HG02973 (cell line): ENCODE measurements at regions not wholly inside any gene's neighbourhood (a gene's known extent, or its start where the extent isn't known, plus 50 kb on each side); places are given as distances from the start of the nearest gene placed in this dataset.
"Not testable (repeated sequence)": the region's sequence is repeated elsewhere in the genome, so short reads cannot be mapped to it uniquely, and the experiment has no call there.

ENCODE experiments used
- ATAC-seq: cut with Tn5 transposase; IDR thresholded peaks from one replicate; pipeline ENCODE4 v1.9.1; 2021; ENCODE audit warnings: moderate library complexity; ENCODE audit not compliant: unreplicated experiment

DNA sequence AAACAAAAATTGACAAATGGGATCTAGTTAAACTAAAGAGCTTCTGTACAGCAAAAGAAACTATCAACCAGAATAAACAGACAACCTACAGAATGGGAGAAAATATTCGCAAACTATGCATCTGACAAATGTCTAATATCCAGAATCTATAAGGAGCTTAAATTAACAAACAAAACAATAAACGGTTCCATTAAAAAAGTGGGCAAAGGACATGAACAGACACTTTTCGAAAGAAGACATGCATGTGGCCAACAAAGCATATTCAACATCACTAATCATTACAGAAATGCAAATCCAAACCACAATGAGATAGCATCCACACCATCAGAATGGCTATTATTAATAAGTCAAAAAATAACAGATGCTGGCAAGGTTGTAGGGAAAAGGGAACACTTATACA is 50.5 kb upstream of the MED13L start:
- ATAC-seq: not testable (repeated sequence)

GRCh38 chr12:116331876-116332275 is 54.4 kb upstream of the MED13L start:
- ATAC-seq: no peak

- no peak for ATAC-seq
Measured at GRCh38 chr12:116332705-116333380, 55.4 kb upstream of the MED13L start.

GRCh38 chr12:116333402-116333801 is 55.9 kb upstream of the MED13L start:
- ATAC-seq: no peak

GRCh38 chr12:116336542-116337065 is 59.1 kb upstream of the MED13L start:
- peak; percentile 91 for ATAC-seq

- no peak for ATAC-seq
Measured at GRCh38 chr12:116337312-116337711, 59.8 kb upstream of the MED13L start.

- ATAC-seq: no peak
Measured at GRCh38 chr12:116338064-116338846, 60.8 kb upstream of the MED13L start.

DNA sequence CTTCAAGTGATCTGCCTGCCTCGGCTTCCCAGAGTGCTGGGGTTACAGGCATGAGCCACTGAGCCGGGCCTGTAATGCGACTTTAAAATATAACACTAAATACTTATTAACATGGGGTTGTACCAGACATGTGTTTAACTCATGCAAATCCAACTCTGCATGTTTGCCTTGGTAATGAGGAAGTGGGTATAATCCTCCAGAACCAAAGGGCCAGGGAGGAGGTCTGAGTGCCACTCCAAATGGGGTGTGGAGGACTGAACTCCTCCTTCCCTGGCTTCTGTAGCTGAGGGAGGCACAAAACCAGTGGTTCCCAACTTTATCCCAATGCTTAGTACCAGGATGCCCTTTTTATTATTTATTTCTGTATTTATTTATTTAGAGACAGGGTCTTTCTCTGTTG is 61.6 kb upstream of the MED13L start:
- no peak for ATAC-seq

- ATAC-seq: no peak
Measured at GRCh38 chr12:116339800-116340371, 62.4 kb upstream of the MED13L start.

GRCh38 chr12:116343331-116343884 is 65.9 kb upstream of the MED13L start:
- no peak for ATAC-seq

DNA sequence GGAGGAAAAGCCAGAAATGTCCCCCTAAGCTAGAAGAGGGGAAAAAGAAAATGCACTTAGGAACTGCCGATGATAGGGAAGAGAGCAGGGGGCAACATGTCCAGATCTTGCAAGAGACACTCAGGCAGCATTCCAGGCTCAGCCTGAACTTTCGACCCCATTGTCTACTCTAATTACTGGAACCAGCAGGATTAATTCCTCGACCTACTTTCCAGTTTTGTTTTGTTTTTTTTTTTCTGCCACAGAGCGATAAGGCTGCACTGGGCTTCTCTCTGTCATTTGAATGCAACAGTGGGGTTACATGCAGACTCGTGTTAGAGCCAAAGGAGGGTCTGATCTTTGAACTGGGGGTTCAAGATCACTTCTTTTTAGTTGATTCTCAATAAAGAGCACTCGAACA is 68.7 kb upstream of the MED13L start:
- no peak for ATAC-seq

DNA sequence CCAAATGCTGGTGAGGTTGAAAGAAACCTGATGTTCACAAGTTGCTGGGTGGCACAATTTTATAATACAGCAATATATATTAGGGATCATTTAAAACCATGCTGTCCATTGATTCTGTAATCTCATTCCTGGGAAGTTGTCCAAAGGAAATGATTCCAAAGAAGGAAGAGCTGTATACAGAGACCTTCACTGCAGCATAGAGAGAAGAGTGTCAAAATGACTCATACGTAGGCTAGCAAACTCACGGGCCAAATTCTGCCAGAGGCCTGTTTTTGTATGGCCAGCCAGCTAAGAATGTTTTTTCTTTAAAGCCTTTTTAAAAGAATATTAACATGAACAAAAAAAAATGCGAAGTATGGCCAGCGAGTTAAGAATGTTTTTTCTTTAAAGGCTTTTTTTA is 69.2 kb upstream of the MED13L start:
- ATAC-seq: no peak

- no peak for ATAC-seq
Measured at GRCh38 chr12:116347265-116347664, 69.8 kb upstream of the MED13L start.

GRCh38 chr12:116352315-116352835 is 74.9 kb upstream of the MED13L start:
- ATAC-seq: no peak

GRCh38 chr12:116353958-116354357 is 76.5 kb upstream of the MED13L start:
- ATAC-seq: no peak

DNA sequence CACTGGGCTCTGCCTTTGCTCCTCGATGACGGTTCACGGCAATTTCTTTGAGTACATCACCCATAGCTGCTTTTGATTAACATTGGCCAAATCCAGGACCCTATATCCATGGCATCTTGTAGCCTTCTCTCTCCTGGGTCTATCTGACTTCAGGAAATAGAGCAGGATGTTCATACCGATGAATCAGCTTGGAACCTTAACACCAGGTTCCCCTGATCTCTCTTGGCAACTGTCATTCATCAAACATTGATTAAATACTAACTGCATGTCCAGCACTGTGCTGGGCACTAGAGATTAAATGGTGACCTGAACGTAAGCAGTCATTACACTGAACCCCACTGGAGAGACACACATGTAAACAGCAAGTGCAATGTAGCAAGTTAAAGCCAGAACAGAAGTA is 77.0 kb upstream of the MED13L start:
- no peak for ATAC-seq

GRCh38 chr12:116354950-116355783 is 77.7 kb upstream of the MED13L start:
- ATAC-seq: no peak

DNA sequence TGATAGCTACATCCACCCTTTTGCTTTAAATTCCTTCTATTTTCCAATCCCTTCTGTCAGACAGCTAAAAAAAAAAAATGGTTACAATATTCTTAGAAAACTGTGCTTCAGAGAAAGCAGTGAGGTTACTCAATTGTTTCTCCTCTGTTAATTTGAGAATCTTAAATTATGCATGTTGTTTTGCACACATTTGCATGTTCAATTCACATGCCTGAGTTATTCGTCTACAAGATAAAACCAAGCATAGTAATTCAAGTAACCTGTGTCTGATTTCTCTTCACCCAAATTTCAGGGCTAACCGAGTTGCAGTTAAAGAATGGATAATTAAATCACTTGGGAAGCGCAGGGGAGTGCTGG is 81.0 kb upstream of the MED13L start:
- no peak for ATAC-seq

DNA sequence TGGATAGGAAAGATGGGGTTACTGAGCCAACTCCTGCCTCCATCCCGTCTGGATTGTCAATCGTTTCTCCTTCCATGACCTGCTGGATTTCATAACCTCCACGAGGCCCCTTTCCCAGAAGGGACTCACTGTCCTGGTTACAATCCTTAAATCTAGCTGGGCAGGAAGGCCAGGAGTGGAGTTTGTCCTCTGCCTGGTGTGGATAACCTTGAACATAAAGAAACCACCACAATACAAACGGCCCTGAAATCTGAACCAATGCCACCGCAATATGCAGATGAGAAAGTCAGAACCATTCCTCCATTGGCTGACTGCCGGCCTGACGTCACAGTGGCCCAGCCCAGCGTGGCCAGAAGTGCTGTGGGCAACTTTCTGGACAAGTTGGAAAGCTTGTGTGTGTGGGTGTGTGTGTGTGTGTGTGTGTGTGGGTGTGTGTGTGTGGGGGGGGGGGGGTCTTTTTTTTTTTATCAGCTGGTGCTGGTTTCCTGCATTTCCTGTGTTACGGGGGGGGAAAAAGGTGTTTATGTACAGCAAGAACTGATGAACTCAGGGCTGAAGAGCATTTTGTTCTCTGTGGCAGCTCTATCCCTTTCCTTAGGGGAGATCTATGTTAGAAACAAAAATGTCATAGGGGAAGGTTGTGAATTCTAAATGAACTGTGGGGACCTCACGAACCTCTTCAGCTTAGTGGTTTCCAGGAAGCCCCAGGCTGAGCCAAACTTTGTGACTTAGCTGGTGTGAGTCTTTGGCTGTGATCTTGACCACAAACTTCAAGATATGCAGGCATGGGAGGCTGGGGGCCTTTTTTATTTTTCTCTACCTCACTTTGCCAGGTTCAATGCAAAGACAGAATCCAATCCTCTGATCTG is 81.6 kb upstream of the MED13L start:
- ATAC-seq: peak; percentile 71
